Panc1 (cell line): ENCODE measurements at regions not wholly inside any gene's neighbourhood (a gene's known extent, or its start where the extent isn't known, plus 50 kb on each side); places are given as distances from the start of the nearest gene placed in this dataset.

ENCODE experiments used
- ATAC-seq: fragments of 200-7000 bp; cut with Tn5 transposase; 2 replicates; pipeline ENCODE4 v1.9.1; 2020; ENCODE audit warnings: mild to moderate bottlenecking, moderate library complexity
- BruUV-seq: library from RNA; stranded (reverse); fragments of 400-500 nt; replicated peaks from 2 replicates; lab custom pipeline; 2021; lab: Mats Ljungman, UMichigan
- CTCF ChIA-PET: fragments of 300-600 bp; sonication (Branson Sonifier 250); formaldehyde crosslinking; loops from one replicate; lab custom pipeline; 2022; ENCODE audit warnings: antibody characterized with exemption; lab: Charles Lee
- POLR2A ChIA-PET: fragments of 300-600 bp; sonication (Branson Sonifier 250); formaldehyde crosslinking; loops from one replicate; lab custom pipeline; 2022; ENCODE audit warnings: antibody characterized with exemption; lab: Charles Lee
- DNase-seq: peaks from one replicate; pipeline ENCODE4 v3.0.0-alpha.2; 2010; ENCODE audit warnings: low read depth, low spot score
- H3K27ac ChIP-seq: 2 replicates; pipeline ENCODE4 v1.5.1; 2011; ENCODE audit warnings: mild to moderate bottlenecking, low read length, inconsistent platforms
- H3K27me3 ChIP-seq: fragments of 200-500 bp; sonication (Bioruptor generic); 2 replicates; pipeline ENCODE4 v1.6.0; 2014; ENCODE audit warnings: low read length, inconsistent platforms; ENCODE audit not compliant: control insufficient read depth, insufficient read depth
- H3K36me3 ChIP-seq: fragments of 200-500 bp; sonication (Bioruptor generic); 2 replicates; pipeline ENCODE4 v1.5.1; 2014; ENCODE audit warnings: inconsistent platforms, mild to moderate bottlenecking, low read length, moderate library complexity; ENCODE audit not compliant: control insufficient read depth, insufficient read depth
- H3K4me1 ChIP-seq: 2 replicates; pipeline ENCODE4 v1.5.1; 2011; ENCODE audit warnings: inconsistent platforms, mild to moderate bottlenecking, low read length, moderate library complexity; ENCODE audit not compliant: control insufficient read depth, insufficient read depth
- H3K4me3 ChIP-seq, 2 experiments: 2 replicates each; pipeline ENCODE4 v1.5.1; 2011 to 2012; ENCODE audit warnings: low read depth in 2 of 2, low read length in 2 of 2, mild to moderate bottlenecking in 2 of 2, inconsistent platforms in 1 of 2, moderate library complexity in 1 of 2
- H3K9me3 ChIP-seq: fragments of 200-500 bp; sonication (Bioruptor generic); 2 replicates; pipeline ENCODE4 v1.5.1; 2014; ENCODE audit warnings: low read depth, mild to moderate bottlenecking, inconsistent platforms, low read length, moderate library complexity; ENCODE audit not compliant: control insufficient read depth, insufficient read depth
- POLR2AphosphoS5 ChIP-seq: IDR thresholded peaks from 2 replicates; pipeline ENCODE4 v1.6.1; 2012; ENCODE audit warnings: mild to moderate bottlenecking, low read depth, low read length, moderate library complexity
- SIN3A ChIP-seq: IDR thresholded peaks from 2 replicates; pipeline ENCODE4 v1.6.1; 2012; ENCODE audit warnings: low read depth, mild to moderate bottlenecking, low read length, moderate library complexity, borderline replicate concordance; ENCODE audit not compliant: insufficient read depth
- TCF7L2 ChIP-seq: IDR thresholded peaks from 2 replicates; pipeline ENCODE4 v1.6.1; 2011; ENCODE audit warnings: mild to moderate bottlenecking, low read depth, low read length, inconsistent platforms
- in situ Hi-C: cut with HindIII; loops from 2 replicates; pipeline ENCODE4 v1.10.0; 2016; ENCODE audit warnings: low sequenced_read_pairs, low pct_unique_long_range_greater_than_20kb
- intact Hi-C: fragments of 100-400 bp; cut with micrococcal nuclease; formaldehyde crosslinking; loops from one replicate; pipeline ENCODE4 v1.10.0; 2022; ENCODE audit not compliant: unreplicated experiment
- TF ChIP-seq, protein P1 (sequence below), 2 experiments: IDR thresholded peaks; 2 replicates each; pipeline ENCODE4 v1.6.1; 2011 to 2012; ENCODE audit warnings: low read depth in 2 of 2, control low read depth in 1 of 2, low read length in 1 of 2, mild to moderate bottlenecking in 1 of 2, moderate library complexity in 1 of 2; ENCODE audit not compliant: insufficient read depth in 1 of 2
- TF ChIP-seq, protein P2 (sequence below): fragments of 450-650 bp; IDR thresholded peaks from 2 replicates; pipeline ENCODE4 v1.5.1; 2017; ENCODE audit warnings: mild to moderate bottlenecking

DNA sequence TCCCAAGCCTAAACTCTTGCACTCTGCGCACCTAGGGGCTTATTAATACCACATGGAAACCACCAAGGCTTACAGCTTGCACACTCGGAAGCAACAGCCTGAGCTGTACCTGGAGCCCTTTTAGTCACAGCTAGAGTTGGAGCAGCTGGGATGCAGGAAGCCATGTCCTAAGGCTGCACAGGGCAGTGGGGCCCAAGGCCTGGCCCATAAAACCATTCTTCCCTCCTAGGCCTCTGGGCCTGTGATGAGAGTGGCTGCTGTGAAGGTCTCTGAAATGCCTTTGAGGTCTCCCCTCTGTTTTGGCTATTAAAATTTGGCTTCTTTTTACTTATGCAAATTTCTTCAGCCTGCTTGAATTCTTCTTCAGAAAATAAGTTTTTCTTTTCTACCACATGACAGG, 383.9 kb upstream of the UBE2E2 start:
- no peak overlapping the region for H3K27ac ChIP-seq
- DNase-seq (no peak), ATAC-seq (no peak)
- in situ Hi-C loops = no loop called here
- BruUV-seq = no TSS peak
- CTCF ChIA-PET = no interaction called here
- H3K27me3 ChIP-seq = no peaks in the 10 kb centered on the region
- POLR2A ChIA-PET = no interaction called here
- H3K4me1 ChIP-seq = no peaks in the 10 kb centered on the region
- H3K9me3 ChIP-seq = no peaks in the 10 kb centered on the region
- H3K4me3 ChIP-seq = no peak overlapping the region
- no peaks in the 10 kb centered on the region for H3K36me3 ChIP-seq
- intact Hi-C loops = no loop called here
- TF ChIP-seq, protein P1, sequence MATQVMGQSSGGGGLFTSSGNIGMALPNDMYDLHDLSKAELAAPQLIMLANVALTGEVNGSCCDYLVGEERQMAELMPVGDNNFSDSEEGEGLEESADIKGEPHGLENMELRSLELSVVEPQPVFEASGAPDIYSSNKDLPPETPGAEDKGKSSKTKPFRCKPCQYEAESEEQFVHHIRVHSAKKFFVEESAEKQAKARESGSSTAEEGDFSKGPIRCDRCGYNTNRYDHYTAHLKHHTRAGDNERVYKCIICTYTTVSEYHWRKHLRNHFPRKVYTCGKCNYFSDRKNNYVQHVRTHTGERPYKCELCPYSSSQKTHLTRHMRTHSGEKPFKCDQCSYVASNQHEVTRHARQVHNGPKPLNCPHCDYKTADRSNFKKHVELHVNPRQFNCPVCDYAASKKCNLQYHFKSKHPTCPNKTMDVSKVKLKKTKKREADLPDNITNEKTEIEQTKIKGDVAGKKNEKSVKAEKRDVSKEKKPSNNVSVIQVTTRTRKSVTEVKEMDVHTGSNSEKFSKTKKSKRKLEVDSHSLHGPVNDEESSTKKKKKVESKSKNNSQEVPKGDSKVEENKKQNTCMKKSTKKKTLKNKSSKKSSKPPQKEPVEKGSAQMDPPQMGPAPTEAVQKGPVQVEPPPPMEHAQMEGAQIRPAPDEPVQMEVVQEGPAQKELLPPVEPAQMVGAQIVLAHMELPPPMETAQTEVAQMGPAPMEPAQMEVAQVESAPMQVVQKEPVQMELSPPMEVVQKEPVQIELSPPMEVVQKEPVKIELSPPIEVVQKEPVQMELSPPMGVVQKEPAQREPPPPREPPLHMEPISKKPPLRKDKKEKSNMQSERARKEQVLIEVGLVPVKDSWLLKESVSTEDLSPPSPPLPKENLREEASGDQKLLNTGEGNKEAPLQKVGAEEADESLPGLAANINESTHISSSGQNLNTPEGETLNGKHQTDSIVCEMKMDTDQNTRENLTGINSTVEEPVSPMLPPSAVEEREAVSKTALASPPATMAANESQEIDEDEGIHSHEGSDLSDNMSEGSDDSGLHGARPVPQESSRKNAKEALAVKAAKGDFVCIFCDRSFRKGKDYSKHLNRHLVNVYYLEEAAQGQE (IDR thresholded peaks at IDR 0.05; ENCODE audit: insufficient read depth in 1 of 2, low read depth in 2 of 2, low read length in 1 of 2) = no peak
- no peak for TF ChIP-seq POLR2AphosphoS5
- no peak for TF ChIP-seq SIN3A
- TF ChIP-seq, protein P2, sequence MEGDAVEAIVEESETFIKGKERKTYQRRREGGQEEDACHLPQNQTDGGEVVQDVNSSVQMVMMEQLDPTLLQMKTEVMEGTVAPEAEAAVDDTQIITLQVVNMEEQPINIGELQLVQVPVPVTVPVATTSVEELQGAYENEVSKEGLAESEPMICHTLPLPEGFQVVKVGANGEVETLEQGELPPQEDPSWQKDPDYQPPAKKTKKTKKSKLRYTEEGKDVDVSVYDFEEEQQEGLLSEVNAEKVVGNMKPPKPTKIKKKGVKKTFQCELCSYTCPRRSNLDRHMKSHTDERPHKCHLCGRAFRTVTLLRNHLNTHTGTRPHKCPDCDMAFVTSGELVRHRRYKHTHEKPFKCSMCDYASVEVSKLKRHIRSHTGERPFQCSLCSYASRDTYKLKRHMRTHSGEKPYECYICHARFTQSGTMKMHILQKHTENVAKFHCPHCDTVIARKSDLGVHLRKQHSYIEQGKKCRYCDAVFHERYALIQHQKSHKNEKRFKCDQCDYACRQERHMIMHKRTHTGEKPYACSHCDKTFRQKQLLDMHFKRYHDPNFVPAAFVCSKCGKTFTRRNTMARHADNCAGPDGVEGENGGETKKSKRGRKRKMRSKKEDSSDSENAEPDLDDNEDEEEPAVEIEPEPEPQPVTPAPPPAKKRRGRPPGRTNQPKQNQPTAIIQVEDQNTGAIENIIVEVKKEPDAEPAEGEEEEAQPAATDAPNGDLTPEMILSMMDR = no peak
- no peak for TF ChIP-seq TCF7L2

DNA sequence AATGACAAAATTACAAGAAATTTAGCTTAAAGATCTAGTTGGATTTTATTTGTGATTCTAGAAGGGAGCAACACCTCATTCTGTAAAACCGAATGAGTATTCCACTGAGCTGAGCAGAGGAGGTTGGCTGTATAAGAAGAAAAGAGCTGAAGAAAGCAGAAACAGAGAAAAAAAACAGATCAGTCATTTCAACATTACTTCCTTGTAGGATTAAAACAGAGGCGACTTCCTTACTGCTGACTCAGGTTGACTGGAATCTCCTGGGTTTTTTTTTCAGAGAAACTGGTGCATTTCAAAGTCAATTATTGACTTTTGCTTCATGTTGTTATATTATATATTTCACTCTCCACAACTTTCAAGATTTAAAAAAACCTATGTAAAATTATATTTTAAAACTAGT, 368.1 kb upstream of the UBE2E2 start:
- Histone ChIP-seq H3K36me3 (no peaks in the 10 kb centered on the region), H3K27me3 (no peaks in the 10 kb centered on the region), H3K4me3 (no peak overlapping the region), H3K27ac (no peak overlapping the region), H3K9me3 (no peaks in the 10 kb centered on the region), H3K4me1 (no peaks in the 10 kb centered on the region)
- ATAC-seq (no peak), DNase-seq (no peak)
- BruUV-seq = no TSS peak
- in situ Hi-C loops = no loop called here
- POLR2A ChIA-PET = no interaction called here
- CTCF ChIA-PET = no interaction called here
- intact Hi-C loops = no loop called here
- no peak for TF ChIP-seq POLR2AphosphoS5
- TF ChIP-seq, protein P1 (IDR thresholded peaks at IDR 0.05; ENCODE audit: insufficient read depth in 1 of 2, low read depth in 2 of 2, low read length in 1 of 2) = no peak
- no peak for TF ChIP-seq SIN3A
- TF ChIP-seq, protein P2 = no peak
